AG08395 (cell line): ENCODE measurements at regions not wholly inside any gene's neighbourhood (a gene's known extent, or its start where the extent isn't known, plus 50 kb on each side); places are given as distances from the start of the nearest gene placed in this dataset.

Experiments
- DNase-seq: peaks from one replicate; pipeline ENCODE4 v3.0.0; 2012; ENCODE audit warnings: mixed read lengths, low spot score

DNA sequence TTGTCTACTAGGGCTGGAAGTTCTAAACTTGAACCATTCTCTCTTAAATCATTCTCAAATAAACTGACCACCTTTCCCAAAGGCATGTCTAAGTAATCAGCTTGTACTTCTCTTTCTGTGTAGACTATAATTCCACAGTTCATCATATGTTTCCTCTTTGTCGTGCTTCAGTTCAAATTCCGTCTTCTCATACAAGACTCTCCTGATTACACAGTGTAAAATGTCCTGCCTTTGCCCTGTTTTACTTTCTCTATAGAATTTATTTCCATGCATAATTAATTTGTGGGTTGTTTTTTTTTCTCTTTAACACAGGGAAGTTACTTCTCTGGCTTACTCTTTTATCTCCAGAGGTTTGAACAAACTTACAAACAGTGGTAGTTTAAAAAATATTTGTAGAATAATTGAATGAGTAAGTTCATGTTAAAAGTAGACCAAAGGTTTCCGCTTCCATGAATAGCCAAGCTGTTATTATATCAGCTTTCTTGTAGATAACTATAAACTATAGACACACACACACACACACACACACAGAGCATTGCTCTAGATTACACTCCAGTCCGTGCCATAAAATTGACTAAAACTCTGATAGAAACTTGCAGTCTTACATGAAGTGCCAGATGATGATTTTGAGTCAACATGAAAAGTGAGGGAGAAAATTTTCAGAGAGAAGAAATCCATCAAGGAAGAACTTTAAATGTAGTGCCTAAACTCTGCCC lies 119.0 kb downstream of the SUCNR1 start:
- DNase-seq: no peak

DNA sequence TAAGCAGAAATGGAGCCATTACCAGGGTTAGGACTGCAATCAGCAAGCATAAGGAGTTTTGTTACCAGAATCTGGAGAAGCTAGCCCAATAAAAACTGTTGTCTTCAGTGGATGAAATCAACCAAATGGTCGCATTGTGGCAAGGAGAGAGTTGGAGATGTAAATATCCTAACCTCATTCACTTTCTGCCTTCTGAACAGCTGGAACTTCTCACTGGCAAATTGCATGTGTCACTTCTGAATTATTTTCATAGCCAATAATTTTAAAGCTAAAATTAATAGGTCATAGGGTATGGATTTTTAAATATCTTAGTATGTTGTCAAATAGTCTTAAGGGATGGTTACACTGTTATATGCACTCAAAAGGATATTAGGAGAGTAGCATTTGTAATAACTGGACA lies 121.6 kb downstream of the SUCNR1 start:
- DNase-seq: no peak

DNA sequence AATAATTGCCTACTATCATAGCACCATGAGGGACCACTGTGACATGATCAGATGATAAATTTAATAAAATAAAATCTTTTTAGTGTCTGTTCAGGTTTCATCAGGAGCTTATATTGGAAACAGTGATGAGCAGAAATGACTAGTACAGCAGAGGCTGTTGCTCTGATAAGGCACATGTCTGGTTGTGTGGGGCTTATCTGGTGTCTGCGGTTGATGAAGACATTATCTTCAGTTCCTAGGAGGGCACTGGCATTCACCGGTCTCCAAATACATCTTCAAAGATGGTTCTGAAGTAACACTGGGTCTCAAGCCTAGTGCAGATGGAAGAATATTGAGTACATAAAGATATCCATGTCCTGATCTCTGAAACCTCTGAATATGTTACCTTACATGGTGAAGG lies 125.3 kb downstream of the SUCNR1 start:
- no peak for DNase-seq

DNA sequence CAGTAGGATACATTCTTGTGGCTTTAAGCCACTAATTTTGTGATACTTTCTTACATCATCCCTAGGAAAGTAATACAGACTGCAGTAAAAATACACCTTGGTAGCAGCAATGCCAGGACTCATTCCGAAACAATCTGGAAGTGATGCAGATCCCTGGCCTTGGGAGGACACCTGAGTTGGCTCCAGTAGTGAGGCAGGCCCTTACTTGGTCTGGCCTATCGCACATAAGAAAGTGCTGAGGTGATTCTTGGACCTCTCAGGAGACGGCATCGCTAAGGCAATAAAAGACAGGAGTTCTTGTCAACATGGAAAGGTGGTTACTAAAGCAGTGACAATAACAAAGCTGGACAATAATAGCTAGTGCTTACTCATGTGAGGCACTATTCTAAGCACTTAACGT lies 126.5 kb downstream of the SUCNR1 start:
- no peak for DNase-seq

DNA sequence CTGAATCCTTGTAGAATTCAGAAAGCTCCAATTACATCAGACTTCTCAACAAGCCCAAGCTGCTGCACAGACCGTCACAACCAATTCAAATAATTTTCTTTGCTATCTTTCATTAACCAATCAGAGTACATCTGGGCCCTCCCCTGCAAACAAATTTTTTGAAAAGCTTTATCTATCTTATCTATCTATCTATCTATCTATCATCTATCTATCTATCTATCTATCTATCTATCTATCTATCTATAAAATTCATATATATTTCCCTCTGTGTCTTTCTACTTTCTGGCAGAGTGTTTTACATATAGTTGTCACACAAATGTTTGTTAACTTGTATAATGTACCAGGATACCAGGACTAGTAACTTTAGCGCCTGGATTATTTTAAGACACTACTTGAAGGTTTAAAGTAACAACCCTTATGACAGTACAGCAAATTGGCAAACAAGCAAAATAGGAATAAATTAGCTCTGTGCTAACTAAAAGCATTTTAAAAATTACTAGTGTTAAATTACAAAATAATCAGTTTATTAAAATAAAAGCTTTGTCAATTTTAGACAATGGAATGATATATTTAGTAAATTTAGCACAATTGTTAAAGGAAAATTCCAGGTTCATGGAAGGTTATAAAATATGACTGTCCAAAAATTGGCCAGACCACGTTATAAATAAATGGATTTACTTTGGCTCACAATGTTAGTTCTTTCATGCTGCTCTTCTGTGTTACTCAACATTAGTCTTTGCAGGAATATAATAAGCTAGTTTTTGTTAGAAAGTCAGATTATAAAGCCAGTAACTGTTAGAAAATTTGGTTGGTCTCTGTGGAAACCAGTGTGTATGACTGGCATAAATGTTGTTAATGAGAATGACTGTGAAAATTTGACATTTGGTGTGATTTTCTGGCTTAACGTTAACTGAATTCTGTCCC lies 138.6 kb downstream of the SUCNR1 start:
- no peak for DNase-seq

DNA sequence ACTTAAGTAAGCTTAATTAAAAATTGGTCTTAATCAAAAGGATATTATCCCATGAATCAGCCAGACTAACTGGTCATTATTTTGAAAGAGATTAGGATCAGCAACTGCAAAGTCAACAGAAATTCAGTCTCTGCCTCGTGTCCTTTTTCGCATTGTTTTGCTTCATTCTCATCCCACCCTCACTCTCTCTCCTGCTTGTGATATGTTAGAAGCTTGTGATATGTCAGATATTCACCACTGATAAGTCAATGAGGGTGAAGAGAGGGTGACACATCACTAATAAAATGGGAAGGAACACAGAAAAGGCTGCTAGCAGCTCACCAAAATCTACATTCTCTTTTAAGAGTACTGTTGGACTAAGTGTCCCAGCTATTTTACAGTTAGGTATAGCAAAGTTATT lies 146.1 kb downstream of the SUCNR1 start:
- no peak for DNase-seq

DNA sequence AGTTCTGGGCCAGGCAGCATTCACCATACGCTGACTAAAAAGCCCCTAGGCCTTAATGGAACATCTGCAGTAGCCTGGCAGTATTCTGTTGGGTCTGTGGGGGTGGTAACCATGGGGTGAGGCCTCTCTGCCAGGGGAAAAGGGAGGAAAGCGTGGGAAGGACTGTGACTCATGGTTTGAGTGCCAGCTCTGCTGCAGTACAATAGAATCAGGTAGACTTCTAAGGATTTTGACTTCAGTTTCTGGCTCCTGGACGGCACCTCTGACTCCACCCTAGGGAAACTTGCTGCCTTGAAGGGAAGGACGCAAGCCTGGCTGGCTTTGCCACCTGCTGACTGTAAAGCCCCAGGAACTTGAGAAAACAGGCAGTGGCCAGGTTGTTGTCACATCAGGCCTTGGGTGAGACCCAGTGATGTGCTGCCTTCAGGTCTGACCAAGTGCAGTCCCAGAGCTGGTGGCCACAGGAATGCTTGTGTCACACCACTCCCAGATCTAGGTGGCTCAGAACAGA lies 148.6 kb downstream of the SUCNR1 start:
- DNase-seq: peak; percentile 10

DNA sequence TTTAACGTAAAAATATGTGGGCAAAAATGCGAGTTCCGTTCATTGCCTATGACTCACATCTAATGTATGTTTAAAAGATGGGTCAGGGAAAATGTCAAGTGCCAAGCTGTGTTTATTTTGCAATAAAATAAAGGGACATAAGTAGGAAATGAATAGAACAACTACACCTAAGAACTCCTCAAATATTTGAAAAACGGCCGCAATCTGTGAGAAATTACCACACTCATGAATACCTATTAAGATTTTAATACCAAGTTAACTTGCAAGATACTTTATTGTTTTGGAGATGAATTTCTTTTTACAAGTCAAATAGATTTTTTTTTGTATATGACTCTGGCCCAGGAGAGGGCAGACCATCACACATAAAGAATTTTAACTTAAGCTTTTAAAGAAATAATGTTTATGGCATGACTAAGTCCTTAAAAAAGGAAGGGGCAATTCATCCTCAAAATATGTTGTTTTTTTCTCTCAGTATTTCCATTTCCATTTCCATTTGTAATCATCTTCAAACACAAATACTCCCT lies 152.7 kb downstream of the SUCNR1 start:
- DNase-seq: peak; percentile 46

DNA sequence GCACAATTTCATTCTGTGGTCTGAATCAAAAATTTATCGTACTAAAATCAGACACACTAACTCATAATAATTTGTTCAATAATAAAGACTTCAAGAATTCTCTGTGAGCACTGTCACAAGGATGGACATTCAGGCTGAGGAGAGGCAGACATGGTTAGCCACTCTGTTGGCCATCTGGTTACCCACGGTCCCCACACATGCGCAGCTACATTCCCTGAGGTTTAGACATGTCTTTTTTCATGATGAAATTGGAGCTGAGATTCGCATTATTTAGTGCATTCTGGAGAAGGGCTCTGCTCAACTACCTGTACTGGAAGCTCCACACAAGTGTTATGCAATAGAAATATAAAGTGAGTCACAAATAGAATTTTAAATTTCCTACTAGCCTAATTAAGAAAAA lies 156.9 kb downstream of the SUCNR1 start:
- no peak for DNase-seq

DNA sequence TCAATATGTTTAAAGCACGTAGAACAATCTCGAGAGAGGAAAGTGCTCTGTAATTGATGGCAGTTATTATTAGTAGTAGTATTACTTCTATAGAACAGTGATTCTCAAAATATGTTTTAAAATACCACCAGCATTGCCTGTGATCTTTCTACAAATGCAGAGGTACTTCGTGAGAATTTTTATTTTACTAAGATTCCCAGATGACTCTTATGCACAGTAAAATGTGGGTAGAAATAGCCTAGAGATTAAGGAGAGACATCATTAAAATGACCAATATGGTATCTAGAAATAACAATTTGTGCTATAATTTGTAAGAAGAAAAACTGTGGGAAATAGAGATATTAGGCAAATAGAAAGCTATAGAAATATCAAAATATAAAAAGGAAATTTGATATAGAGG lies 157.9 kb downstream of the SUCNR1 start:
- DNase-seq: no peak

DNA sequence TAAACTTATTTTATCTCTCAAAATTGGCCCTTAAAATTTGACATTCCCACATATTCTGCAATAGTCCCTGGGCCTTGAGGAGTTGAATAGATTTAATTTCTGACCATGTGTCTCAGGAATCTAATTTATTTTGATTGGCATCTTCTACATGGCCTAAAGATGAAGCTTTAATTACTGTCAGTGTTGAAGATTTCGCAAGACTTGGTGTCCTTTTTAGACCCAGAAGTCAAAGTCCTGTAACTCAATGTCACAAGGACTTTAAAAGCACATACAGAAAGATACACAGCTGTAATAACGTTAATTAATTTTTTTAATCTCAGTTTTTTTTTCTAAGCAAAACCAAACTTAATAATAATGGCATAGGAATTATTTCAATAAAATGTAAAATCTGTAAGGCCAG lies 163.9 kb downstream of the SUCNR1 start:
- DNase-seq: no peak

DNA sequence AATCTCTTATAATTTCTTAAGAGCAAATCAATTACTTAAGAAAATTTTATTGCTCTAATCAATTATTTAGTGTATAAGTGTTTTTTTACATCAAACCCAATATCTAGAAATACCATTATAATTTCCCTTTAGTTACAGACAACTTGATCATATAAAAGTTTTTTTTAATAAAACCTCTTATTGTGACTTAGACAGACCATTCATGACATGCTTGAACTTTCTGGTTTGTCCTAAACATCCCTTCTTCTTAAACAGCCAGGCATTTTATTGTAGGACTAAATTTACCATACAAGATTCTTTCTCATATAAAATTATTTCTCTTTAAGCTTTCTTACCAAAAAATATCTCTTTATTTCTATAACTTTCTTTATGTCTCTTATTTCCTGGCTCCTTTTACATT lies 164.5 kb downstream of the SUCNR1 start:
- no peak for DNase-seq

DNA sequence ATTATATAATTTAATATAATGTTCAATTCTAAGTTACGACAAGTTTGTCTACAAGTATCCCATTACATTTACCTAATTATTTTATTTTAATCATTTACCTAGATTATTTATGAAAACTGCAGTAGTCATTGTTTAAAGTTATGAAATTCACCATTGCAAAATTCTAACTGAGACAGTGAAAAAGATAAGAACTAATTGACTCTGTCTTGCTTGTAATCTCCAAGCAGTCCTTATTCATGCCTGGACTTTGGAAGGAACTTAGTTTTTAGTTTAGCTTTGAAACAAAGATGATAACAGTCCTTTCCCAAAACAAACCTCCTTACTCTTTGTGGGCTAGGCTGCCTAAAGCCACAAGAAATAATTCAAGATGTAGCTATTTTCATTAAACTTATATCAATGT lies 165.0 kb downstream of the SUCNR1 start:
- DNase-seq: no peak

DNA sequence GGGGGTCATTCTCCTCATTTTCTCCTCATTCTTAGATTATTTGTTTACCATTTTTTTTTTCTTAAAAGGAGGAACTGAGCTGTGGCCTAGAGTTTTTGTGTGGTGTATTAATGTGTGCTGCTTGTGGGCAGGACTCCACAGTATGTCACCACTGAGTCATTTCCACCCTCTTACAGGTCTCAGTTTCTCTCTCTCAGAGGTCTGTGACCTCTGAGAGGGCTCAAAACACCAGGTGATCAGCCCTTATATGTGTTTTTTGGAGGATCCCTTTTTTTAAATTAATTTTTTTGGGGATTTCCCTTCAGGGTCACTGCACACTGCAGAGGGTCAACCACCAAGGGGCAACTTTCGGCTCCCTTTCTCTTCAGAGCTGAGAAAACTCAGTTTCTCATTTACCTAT lies 166.4 kb downstream of the SUCNR1 start:
- DNase-seq: no peak

DNA sequence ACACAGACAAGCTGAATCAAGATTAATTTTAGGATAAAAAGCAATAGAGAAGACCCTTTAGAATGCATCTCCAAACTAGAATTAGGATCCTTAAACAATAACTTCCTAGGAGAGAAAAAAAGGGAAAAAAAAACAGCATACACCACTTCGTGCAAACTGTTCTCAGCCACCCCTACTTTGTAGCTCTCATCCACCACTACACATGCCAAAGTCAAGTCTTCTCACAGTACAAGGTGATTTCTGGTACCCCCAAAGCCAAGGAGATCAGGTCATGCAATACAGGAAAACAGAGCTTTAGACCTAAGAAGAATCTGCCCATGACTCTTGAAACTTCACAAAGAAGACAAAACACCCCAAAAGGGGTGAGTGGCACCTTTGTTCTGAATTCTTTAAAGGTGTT lies 166.9 kb downstream of the SUCNR1 start:
- DNase-seq: no peak

DNA sequence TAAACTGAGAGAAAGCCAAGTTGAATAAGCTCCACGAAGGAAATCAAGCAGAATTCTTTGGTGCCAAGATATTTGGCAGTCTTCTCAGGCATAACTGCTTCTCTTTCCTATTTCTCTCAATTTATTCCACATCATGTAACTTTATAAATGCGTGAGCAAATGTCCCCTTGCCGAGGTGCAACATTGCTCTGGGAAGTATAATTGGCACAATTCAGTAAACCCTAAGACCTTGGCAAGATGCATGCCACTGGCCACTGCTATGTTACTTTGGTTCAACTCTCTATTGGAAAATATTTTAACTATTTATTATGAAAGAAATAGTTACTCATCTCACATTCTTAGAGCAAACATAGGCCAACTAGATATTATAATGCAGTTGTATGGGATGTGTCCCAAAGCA lies 170.2 kb downstream of the SUCNR1 start:
- DNase-seq: peak; percentile 28

DNA sequence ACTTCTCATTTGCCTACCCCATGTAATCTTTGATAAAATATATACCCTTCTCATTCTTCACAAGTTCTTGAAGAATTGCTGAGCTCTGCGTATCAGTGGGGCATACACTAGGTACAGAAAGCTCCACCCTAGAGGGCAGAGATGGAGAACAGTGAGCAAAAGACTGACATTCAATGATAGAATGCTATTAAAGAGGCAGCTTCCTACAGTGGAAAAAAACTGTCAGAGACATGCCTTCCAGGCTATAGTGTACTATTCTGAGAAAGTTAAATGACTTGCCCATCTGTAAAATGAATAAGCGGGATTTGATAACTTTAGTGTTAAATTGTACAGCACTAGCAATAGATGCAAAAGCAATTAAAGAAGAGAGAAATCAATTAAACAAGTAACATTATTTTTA lies 172.8 kb downstream of the SUCNR1 start:
- no peak for DNase-seq

DNA sequence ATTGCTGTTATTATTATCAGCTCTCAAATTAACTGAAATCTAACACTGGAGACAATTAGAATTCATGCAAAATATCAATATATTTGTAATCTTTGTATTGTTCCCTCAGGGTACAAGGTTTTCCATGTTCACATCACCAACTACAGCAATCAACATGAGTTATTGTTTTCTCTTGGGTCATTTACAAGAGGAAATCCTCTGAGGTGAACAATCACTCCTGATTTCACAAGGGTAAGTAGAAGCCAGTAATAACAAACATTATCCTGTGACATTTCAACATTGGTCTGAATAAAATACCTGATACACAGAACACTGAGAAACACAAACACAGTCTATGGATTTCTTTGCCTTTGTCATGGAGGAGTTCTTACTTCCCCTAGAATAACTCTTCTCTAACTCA lies 174.0 kb downstream of the SUCNR1 start:
- no peak for DNase-seq

DNA sequence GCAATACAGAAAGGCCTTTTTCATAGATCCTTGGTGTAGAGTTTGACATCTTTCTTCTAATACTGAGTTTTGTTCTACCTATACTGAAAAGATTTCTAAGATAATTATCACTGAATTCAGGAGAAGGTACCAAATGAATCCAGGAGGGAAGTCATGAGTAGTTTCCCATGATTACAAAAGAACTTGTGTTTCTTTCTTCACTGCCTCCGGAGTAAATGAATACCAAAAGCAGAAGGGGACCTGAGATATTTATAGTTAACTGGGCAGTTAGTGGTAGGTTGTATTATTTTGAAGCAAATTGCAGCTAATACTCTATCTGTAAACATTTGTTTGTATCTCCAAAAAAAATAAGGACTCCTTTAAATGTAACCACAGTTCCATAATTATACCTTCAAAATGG lies 175.4 kb downstream of the SUCNR1 start:
- no peak for DNase-seq

DNA sequence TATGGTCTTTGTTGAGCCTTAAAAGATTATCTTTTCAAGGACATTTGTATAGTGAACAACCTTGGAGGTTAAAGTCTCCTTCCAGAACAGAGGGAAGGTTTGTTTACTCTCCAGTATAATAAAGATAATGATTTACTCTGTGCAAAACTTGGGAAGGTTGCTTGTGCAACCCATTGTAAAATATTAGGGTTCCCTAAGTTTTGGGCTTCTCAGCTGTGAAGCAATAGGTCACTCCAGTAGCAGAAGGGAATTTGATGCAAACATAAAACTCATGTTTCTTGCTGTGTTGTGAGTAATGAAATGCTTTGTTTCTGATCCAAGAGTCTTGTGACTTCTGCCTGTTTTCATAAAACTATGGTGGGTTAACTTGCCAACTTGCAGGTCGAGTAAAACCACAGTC lies 177.5 kb downstream of the SUCNR1 start:
- no peak for DNase-seq

DNA sequence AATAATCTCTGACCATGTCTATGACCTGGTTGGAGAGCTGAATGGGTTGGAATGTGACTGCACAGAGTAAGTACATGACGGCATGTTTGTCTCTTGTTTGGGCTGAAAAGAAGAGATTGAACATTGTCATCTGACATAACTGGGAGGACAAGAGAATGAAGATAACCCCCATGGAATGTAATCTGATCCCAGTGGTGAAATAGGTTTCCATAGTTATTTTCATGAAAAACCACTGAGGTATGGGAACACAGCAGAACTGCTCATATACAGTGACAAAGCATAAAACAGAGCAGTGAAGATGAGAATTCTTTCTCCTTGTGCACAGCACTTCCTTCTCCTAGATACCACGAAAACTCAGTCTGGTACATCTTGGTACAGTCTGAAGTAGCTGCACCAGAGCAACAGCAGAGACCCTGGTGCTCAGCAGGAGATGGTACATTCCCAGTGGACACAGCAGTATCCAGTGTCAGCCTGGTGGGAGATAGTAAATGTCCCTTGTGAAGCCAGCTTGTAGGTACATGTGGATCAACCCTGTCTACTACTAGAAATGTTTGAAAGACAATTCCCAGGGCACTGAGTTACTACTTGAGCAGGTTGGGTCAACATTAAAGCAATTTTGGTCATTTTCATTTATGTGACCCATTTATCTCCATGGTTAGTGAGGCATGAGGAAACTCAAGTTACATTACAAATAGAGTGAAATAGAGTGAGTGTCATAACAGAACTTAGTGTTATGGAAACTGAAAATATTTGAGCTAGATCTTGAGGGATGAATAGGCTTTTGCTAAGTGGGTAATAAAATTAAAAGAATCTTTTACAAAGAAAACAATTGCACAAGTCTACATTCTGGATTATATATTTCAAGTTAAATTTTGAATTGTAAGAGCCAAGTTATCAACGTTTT lies 178.3 kb downstream of the SUCNR1 start:
- DNase-seq: peak; percentile 41

DNA sequence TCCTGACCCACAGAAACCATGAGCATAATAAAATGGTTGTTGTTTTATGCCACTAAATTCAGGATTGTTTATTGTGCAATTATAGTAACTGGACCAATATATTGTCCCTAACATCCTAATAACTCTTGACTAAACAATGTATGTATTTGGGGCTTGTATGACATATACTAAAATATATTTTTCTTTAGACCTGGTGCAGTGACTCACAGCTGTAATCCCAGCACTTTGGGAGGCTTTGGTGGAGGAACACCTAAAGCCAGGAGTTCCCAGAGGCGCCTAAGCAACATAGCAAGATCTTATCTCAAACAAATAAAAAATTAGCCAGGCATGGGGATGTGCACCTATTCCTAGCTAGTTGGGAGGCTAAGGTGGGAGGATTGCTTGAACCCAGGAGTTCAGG lies 180.4 kb downstream of the SUCNR1 start:
- DNase-seq: no peak
